HG03571 (cell line): ENCODE measurements at regions not wholly inside any gene's neighbourhood (a gene's known extent, or its start where the extent isn't known, plus 50 kb on each side); places are given as distances from the start of the nearest gene placed in this dataset.
"Not testable (repeated sequence)": the region's sequence is repeated elsewhere in the genome, so short reads cannot be mapped to it uniquely, and the experiment has no call there.

ENCODE experiments used
- ATAC-seq: cut with Tn5 transposase; IDR thresholded peaks from one replicate; pipeline ENCODE4 v1.9.1; 2021; ENCODE audit not compliant: unreplicated experiment

- ATAC-seq = no peak
Observed at GRCh38 chr6:10184371-10185227, 230.3 kb downstream of the TFAP2A start.

DNA sequence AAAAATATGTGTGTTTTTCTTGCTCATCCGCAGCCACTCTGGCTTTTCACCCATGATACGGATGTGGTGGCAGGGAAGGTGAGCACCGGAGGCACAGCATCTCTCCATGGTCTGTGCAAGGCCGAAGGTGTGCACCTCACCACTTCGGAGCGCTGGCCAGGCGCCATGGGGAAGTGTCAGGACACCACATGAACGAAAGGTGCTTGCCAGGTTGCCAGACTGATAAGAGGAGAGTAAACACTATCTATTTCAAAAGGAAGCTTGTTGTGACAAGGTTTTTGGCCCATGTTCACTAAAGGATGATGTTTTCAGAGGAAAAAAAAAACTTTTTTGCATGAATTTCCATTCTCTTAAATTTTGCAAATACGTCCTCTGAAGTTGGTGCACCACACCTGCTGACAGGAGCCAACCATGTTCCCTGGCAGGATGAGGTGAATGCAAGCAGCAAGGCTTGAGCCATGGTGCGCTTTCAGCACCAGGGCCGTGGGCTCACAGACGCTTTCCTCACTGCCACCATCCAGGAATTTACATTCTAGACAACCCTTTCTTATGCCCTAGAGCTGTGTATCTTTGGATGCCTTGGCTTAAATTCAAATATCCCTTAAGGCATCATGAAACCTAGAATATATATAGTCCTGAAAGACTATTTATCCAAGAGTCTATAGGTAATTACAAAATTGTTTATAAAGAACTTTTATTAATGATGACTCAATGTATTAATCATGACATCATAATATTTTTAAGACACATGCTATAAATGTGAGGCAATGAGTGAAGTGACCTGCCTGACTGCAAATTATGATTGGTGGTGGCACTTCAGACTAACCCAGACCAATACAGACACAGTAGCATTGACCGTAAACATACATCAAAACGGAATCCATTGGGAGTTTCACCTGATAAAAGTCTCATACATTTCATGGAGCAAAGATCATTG is 234.5 kb downstream of the TFAP2A start:
- ATAC-seq = no peak

GRCh38 chr6:10177704-10178103 is 237.2 kb downstream of the TFAP2A start:
- ATAC-seq = no peak

DNA sequence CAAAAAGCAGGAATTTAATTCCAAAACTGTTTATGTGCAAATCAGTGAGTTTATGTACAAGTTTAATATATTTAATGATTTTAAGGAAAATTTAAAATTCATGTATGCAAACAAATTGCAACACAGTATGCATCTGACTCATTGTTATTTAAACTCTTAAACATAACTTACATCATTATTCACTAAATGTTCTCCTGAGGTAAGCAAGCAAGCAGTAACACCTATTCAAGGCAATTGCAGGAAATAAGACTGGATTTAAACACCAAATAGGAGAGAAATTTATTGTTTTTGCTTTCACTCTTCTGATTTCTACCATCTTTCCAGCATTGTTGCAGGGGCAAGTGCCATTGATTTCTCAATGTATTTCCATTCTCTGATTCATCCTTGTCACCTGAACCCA is 239.5 kb downstream of the TFAP2A start:
- no peak for ATAC-seq

GRCh38 chr6:10174761-10175160 is 240.1 kb downstream of the TFAP2A start:
- ATAC-seq = no peak

DNA sequence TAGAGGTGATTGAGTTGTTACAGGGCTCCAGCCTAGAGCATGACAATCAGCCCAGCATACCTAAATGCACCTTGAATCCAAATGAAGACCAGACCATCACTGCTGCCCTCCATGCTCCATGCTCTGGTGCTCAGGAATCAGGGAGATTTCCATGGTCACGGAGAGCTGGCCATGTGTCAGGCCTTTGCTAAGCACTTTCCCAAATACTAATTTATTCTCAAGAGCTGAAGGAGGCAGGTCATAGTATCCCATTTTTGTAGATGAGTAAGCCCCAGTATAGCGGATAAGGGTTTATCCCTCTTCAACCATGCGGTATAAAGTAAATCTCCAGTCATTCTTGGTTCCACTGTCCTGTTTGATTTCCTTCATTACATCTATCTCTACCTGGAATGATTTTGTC is 240.8 kb downstream of the TFAP2A start:
- ATAC-seq = no peak

- not testable (repeated sequence) for ATAC-seq
Observed at GRCh38 chr6:10171706-10172105, 243.2 kb downstream of the TFAP2A start.

GRCh38 chr6:10170816-10171215 is 244.1 kb downstream of the TFAP2A start:
- no peak for ATAC-seq

- ATAC-seq = no peak
Observed at GRCh38 chr6:10166031-10166430, 248.8 kb downstream of the TFAP2A start.

- ATAC-seq = no peak
Observed at GRCh38 chr6:10163203-10163962, 251.5 kb downstream of the TFAP2A start.

- ATAC-seq = no peak
Observed at GRCh38 chr6:10156875-10157274, 258.0 kb downstream of the TFAP2A start.

- no peak for ATAC-seq
Observed at GRCh38 chr6:10154251-10154650, 260.6 kb downstream of the TFAP2A start.

- no peak for ATAC-seq
Observed at GRCh38 chr6:10151144-10151915, 263.5 kb downstream of the TFAP2A start.

DNA sequence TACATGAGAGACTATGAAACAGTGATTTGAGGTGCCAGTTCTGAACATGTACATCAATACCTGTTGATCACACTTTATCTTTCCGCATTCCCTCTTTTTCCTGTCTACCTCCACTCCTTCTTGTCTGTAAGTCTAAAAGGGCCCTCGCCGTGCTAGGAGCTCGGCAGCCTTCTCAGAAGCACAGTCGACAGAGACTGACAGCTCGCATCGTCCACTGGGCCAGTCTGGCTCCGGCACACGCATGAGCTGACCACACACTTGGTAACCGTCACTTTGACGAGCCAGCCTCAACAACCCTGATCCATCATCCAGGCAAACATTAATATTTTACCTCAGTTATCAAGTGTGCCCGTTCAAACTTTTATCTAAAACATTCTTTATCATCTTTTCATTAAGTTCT is 265.3 kb downstream of the TFAP2A start:
- no peak for ATAC-seq

GRCh38 chr6:10146715-10147451 is 268.0 kb downstream of the TFAP2A start:
- peak; percentile 95 for ATAC-seq

- ATAC-seq = no peak
Observed at GRCh38 chr6:10144772-10145171, 270.1 kb downstream of the TFAP2A start.

GRCh38 chr6:10141746-10142443 is 273.0 kb downstream of the TFAP2A start:
- no peak for ATAC-seq

DNA sequence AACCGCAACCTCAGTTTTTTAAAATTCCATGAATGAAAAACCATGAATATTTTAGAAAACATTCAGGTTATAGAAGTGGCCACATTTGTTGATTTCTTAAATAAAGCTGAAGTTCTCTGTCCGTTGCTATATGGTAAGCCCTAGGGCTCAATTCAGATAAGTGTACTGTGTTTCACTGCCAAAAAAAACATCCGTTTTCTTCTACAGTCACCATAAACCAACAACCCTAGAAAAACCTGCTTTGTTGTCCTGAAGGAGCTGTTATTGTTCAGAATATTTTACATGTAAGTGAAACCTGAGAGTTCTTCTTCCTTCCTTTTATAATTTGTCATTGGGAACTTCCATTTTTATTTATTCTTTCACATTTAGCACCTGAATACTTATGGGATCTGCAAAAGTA is 274.1 kb downstream of the TFAP2A start:
- no peak for ATAC-seq

GRCh38 chr6:10140136-10140535 is 274.7 kb downstream of the TFAP2A start:
- ATAC-seq = no peak
